NB4 (cell line): ENCODE measurements at regions not wholly inside any gene's neighbourhood (a gene's known extent, or its start where the extent isn't known, plus 50 kb on each side); places are given as distances from the start of the nearest gene placed in this dataset.
"Not testable (repeated sequence)": the region's sequence is repeated elsewhere in the genome, so short reads cannot be mapped to it uniquely, and the experiment has no call there.

Experiments
- DNase-seq: peaks from one replicate; pipeline ENCODE4 v3.0.0; 2010; ENCODE audit warnings: low read depth
- H3K4me3 ChIP-seq: one replicate; pipeline ENCODE4 v1.5.1; 2011; ENCODE audit warnings: mild to moderate bottlenecking, low read depth, low read length, moderate library complexity
- MYC ChIP-seq: IDR thresholded peaks from 2 replicates; pipeline ENCODE4 v1.6.1; 2011; ENCODE audit warnings: low read depth, low read length
- POLR2A ChIP-seq: IDR thresholded peaks from 2 replicates; pipeline ENCODE4 v1.6.1; 2011; ENCODE audit warnings: mild to moderate bottlenecking; ENCODE audit not compliant: insufficient read length; ENCODE audit errors: extremely low read depth
- TF ChIP-seq, protein P1 (sequence below): IDR thresholded peaks from 2 replicates; pipeline ENCODE4 v1.6.1; 2011; ENCODE audit warnings: low read depth, low read length
- TF ChIP-seq, protein P2 (sequence below): IDR thresholded peaks from one replicate; pipeline ENCODE4 v1.5.1; 2012; ENCODE audit warnings: low read depth, low read length

DNA sequence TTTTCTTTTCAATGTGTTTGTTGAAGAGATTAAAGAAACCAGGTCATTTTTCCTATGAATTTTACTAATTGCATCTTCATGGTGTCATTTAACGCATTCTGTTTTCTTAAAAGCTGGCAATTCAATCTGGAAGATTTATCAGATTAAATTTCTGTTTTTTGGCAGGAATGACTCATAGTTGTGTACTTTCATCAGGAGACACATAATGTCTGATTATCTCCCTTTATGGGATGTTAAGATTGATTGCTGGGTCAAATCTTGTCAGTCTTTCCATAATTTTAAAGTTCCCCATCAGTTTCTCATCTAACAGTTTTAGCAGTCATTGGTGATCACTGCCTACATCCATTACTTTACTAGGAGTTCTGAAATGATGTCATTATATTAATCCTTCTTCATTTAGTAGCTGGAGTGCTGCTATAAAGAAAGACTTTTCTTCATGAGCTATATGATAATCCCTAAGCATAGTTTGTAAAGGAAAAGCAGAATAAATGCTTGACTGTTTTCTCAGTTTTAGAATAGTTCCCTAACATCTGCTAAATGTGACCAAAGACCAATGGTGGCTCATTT is 72.8 kb upstream of the MAP10 start:
- TF ChIP-seq POLR2A: no peak
- TF ChIP-seq, protein P1, sequence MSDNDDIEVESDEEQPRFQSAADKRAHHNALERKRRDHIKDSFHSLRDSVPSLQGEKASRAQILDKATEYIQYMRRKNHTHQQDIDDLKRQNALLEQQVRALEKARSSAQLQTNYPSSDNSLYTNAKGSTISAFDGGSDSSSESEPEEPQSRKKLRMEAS: no peak
- no peak for TF ChIP-seq MYC
- TF ChIP-seq, protein P2, sequence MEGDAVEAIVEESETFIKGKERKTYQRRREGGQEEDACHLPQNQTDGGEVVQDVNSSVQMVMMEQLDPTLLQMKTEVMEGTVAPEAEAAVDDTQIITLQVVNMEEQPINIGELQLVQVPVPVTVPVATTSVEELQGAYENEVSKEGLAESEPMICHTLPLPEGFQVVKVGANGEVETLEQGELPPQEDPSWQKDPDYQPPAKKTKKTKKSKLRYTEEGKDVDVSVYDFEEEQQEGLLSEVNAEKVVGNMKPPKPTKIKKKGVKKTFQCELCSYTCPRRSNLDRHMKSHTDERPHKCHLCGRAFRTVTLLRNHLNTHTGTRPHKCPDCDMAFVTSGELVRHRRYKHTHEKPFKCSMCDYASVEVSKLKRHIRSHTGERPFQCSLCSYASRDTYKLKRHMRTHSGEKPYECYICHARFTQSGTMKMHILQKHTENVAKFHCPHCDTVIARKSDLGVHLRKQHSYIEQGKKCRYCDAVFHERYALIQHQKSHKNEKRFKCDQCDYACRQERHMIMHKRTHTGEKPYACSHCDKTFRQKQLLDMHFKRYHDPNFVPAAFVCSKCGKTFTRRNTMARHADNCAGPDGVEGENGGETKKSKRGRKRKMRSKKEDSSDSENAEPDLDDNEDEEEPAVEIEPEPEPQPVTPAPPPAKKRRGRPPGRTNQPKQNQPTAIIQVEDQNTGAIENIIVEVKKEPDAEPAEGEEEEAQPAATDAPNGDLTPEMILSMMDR: no peak
- DNase-seq: no peak

DNA sequence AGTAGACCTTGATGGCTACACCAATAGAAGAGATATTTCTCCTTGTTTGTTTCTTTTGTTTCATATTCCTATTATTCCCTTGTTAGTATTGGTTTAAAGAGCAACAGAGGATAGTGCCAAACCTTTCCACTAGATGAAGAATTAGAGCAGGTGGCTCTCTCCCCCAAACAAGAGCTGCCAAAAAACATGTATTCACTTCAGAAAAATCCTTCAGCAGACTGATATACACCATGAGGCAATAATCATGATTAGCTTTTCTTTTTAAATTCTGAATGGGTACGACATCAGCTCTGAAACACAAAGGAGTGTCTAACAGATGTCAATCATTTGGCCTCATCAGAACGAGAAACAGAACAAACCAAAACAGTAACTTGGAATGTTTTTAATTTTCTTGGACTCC is 67.3 kb upstream of the MAP10 start:
- TF ChIP-seq MYC: no peak
- TF ChIP-seq, protein P2: no peak
- TF ChIP-seq POLR2A: no peak
- TF ChIP-seq, protein P1: no peak
- no peak for DNase-seq
- H3K4me3 ChIP-seq: no peak overlapping the region

More for the DNA sequence above, 72.8 kb upstream of the MAP10 start:
- H3K4me3 ChIP-seq: no peak overlapping the region

DNA sequence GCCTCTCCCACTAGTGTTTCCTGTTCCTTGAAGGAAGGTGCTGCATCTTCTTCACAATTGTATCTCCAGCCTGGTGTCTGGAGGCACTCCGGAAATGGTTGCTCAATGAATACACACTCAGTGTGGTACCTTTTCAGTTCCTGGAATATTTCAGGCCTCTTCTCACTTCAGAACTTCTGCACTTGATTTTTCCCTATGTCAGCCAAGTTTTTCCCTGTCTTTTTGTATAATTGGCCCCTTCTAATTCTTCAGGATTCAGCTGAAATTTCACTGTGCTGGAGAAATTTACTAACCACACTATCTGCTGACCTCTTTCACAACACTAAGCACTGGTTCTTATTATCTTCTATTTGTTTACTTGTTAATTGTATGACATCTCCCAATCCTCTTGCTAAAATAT is 61.2 kb upstream of the MAP10 start:
- DNase-seq: no peak
- TF ChIP-seq, protein P1: no peak
- TF ChIP-seq MYC (no peak), POLR2A (no peak)
- TF ChIP-seq, protein P2: no peak
- no peak overlapping the region for H3K4me3 ChIP-seq

DNA sequence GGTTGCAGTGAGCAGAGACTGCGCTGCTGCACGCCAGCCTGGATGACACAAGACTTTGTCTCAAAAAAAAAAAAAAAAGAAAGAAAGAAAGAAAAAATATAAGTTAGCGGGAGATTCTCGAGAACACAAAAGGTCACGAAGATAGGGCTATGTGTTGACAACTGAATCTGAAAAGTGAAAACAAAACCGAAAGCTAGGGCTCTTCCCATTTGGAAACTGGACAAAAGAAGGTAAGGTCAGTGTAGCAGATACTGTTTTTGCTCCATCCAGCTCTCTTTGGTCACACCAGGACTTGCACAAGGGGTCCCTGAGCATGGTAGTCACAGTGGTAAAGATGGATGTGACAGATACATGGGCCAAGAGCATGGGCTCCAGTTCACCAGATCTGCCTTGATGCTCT is 60.4 kb upstream of the MAP10 start:
- H3K4me3 ChIP-seq: no peak overlapping the region
- TF ChIP-seq, protein P1: no peak
- TF ChIP-seq, protein P2: no peak
- TF ChIP-seq POLR2A: no peak
- no peak for TF ChIP-seq MYC
- DNase-seq: no peak

DNA sequence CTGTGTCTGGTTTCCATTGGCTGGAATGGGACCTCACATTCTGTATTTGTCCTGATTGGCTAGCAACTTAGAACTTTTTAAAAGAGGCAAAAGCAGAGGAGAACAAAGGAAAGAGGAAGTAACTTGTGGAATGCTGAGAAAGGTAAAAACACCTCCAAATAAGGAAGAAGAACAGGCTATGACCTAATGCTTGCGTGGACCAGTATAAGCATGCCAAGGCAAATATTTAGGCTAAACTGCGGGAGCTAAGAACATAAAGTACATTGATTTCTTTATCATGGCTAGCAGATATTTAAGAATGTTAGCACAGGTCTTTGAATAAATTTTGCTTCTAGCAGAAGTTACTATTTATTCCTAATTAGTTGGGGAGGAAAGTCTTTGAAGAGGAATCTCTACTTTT is 59.5 kb upstream of the MAP10 start:
- H3K4me3 ChIP-seq, DNase-seq: not testable (repeated sequence)

DNA sequence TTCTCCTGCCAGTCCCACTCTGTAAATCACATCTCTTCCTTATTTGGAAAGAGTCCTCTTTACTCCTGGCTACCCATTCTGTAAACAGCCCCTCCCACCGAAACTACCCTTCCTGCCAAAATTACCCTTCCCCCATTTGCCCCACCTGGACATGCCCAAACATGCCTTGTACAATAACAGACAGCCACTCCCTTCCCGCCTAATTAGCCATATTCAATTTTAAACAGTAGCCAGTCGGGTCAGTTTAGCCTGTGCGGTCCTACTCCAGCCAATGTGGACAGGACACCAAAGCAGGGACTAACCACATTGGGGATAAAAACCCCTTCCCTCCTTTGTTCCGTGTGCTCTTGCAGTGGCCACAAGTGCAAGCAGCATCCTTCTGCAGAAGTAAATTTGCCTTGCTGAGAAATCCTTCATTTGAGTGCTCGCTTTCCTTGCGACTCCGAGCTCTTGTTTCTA is 56.3 kb upstream of the MAP10 start:
- no peak for DNase-seq
- no peak overlapping the region for H3K4me3 ChIP-seq
- TF ChIP-seq POLR2A: no peak
- TF ChIP-seq, protein P2: no peak
